ENCODE measurements at regions not wholly inside any gene's neighbourhood (a gene's known extent, or its start where the extent isn't known, plus 50 kb on each side); places are given as distances from the start of the nearest gene placed in this dataset.

DNA sequence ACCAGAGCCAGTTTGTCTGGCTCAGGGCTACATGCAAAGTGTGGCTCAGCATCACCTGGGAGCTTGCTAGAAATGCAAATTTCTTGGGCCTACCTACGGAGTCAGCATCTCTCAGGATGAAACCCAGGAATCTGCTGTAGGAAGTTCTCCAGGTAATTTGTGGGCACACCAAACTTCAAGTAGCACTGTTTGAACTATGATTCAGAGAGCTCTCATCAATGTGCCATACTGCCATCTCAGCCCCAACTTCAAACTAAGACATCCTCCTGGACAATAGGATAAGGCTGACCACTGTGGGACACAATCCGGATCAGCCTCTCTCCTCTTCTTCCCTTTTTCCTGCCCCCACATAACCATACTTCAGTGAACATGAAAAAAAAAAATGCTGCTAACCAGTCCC, 374.5 kb downstream of the METTL15 start:
- no peak overlapping the region for H3K4me3 ChIP-seq (replicated peaks; ENCODE audit: low read depth, low read length)
- TF ChIP-seq, protein P1, sequence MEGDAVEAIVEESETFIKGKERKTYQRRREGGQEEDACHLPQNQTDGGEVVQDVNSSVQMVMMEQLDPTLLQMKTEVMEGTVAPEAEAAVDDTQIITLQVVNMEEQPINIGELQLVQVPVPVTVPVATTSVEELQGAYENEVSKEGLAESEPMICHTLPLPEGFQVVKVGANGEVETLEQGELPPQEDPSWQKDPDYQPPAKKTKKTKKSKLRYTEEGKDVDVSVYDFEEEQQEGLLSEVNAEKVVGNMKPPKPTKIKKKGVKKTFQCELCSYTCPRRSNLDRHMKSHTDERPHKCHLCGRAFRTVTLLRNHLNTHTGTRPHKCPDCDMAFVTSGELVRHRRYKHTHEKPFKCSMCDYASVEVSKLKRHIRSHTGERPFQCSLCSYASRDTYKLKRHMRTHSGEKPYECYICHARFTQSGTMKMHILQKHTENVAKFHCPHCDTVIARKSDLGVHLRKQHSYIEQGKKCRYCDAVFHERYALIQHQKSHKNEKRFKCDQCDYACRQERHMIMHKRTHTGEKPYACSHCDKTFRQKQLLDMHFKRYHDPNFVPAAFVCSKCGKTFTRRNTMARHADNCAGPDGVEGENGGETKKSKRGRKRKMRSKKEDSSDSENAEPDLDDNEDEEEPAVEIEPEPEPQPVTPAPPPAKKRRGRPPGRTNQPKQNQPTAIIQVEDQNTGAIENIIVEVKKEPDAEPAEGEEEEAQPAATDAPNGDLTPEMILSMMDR (IDR thresholded peaks at IDR 0.05; ENCODE audit: low read depth, low read length, missing control alignments), result no peak
- no peak for DNase-seq (ENCODE audit: extremely low read depth, low read depth)

DNA sequence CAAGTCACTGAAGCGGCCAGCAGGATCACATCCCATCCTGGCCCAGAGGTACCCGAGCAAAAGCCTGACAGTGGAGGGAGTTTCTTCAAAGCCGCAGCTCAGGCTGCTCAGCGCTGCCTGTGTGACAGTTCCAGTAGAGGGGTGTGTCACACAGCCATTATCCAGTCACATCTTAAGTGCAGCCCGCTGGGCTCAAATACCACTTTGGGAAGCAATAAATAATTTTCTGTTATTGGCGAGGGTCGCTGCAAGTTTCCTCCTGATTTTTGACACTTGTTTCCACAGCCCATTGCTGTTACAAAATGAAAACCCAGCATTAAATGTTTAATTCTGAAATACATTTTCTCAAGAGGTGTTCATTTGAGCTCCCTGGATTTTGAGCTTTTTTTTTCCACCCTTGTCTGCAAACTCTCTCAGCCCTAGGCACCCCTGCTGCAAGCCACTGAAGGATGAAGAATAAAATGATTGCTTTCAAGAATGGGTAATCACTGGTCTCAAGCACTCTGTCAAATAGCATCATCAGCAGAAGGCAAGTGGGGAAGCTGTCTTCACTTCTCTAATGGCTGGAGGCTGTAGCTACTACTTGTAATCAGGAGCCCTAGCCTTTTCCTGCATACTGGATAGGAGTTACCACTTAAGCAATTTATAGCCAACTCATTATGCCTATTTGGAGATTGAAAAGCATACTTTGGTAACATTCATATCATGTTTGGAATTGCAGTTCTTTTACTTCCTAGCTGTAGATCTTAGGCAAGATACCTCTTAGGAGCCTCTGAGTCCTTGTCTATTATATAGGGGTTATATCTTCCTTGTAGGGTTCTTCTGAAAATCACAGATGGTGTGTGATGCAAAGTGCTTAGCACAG, 373.7 kb downstream of the METTL15 start:
- DNase-seq (ENCODE audit: extremely low read depth, low read depth), result no peak
- TF ChIP-seq, protein P1 (IDR thresholded peaks at IDR 0.05; ENCODE audit: low read depth, low read length, missing control alignments), result no peak

DNA sequence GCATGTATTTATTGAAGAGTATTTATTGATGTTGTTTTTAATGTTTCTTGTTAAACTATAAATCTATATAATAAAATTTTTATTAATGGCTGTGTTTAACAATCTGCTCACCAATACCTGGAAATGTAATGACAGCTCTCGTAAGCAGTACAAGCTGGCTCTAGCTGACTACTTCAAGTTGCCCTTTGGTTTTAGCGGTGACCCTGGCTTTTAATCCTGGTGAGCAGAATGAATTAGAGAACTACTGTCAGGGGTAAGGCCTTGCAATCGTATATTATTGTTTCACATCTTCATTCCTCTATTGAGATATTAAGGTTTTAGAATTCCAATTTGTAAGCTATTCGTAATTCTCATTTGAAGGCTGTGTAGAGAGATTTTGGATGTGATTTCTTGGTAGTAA, 372.2 kb downstream of the METTL15 start:
- no peak overlapping the region for H3K4me3 ChIP-seq (replicated peaks; ENCODE audit: low read depth, low read length)
- TF ChIP-seq, protein P1 (IDR thresholded peaks at IDR 0.05; ENCODE audit: low read depth, low read length, missing control alignments), result no peak
- DNase-seq (ENCODE audit: extremely low read depth, low read depth), result no peak

More for the DNA sequence above, 373.7 kb downstream of the METTL15 start:
- H3K4me3 ChIP-seq (replicated peaks; ENCODE audit: low read depth, low read length), result no peak overlapping the region

GRCh38 chr11:28476864-28477263, 368.7 kb downstream of the METTL15 start:
- H3K4me3 ChIP-seq (replicated peaks; ENCODE audit: low read depth, low read length), result no peak overlapping the region
- no peak for DNase-seq (ENCODE audit: extremely low read depth, low read depth)
- TF ChIP-seq, protein P1 (IDR thresholded peaks at IDR 0.05; ENCODE audit: low read depth, low read length, missing control alignments), result no peak

DNA sequence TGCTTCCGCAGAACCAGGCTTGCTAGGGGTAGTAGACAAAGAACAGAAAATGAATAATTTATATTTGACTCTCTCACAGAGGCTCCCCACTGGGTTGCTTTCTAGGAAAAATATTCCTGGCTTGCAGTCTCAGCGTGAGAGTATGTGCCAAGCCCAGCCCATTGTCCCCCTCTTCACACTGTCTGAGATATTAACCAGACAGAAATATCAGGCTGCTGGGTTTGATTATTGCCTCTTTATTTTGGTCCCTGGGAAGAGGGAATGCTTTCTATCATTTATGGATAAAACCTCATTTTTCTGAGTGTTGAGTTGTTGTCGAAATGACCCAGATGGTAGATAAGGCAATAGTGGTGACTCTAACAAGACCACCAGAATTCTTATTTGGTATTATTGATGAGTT, 367.9 kb downstream of the METTL15 start:
- DNase-seq (ENCODE audit: extremely low read depth, low read depth), result no peak
- no peak overlapping the region for H3K4me3 ChIP-seq (replicated peaks; ENCODE audit: low read depth, low read length)
- TF ChIP-seq, protein P1 (IDR thresholded peaks at IDR 0.05; ENCODE audit: low read depth, low read length, missing control alignments), result no peak

GRCh38 chr11:28472904-28473303, 364.7 kb downstream of the METTL15 start:
- DNase-seq (ENCODE audit: extremely low read depth, low read depth), result no peak
- TF ChIP-seq, protein P1 (IDR thresholded peaks at IDR 0.05; ENCODE audit: low read depth, low read length, missing control alignments), result no peak

More at GRCh38 chr11:28472904-28473303, 364.7 kb downstream of the METTL15 start:
- H3K4me3 ChIP-seq (replicated peaks; ENCODE audit: low read depth, low read length), result no peak overlapping the region
